ENCODE measurements at regions not wholly inside any gene's neighbourhood (a gene's known extent, or its start where the extent isn't known, plus 50 kb on each side); places are given as distances from the start of the nearest gene placed in this dataset.
A peak's percentile ranks its signal among the peaks of the same experiment; 100 is the strongest.

GRCh38 chr5:128762661-128763306, 202.5 kb upstream of the SLC27A6 start:
- intact Hi-C loops (cut with micrococcal nuclease): no loop called here
- no peaks in the 10 kb centered on the region for H3K27me3 Mint-ChIP-seq (ENCODE audit: low read depth)

GRCh38 chr5:128763321-128763720, 202.0 kb upstream of the SLC27A6 start:
- CTCF ChIA-PET: no interaction called here
- no peak for DNase-seq
- H3K27ac Mint-ChIP-seq: no peak overlapping the region
- no peaks in the 10 kb centered on the region for H3K36me3 Mint-ChIP-seq (ENCODE audit: low read depth)
- H3K4me1 Mint-ChIP-seq (ENCODE audit: low read depth): no peaks in the 10 kb centered on the region
- no peak overlapping the region for H3K4me3 Mint-ChIP-seq
- H3K9me3 Mint-ChIP-seq: no peaks in the 10 kb centered on the region
- intact Hi-C loops (cut with micrococcal nuclease): no loop called here
- H3K27me3 Mint-ChIP-seq (ENCODE audit: low read depth): no peaks in the 10 kb centered on the region

More at GRCh38 chr5:128762661-128763306, 202.5 kb upstream of the SLC27A6 start:
- Mint-ChIP-seq H3K4me1 (ENCODE audit: low read depth) (no peaks in the 10 kb centered on the region), H3K36me3 (ENCODE audit: low read depth) (no peaks in the 10 kb centered on the region), H3K4me3 (no peak overlapping the region), H3K9me3 (no peaks in the 10 kb centered on the region), H3K27ac (no peak overlapping the region)
- DNase-seq: no peak
- CTCF ChIA-PET: no interaction called here

GRCh38 chr5:128764601-128765310, 200.5 kb upstream of the SLC27A6 start:
- Mint-ChIP-seq H3K4me1 (ENCODE audit: low read depth) (no peaks in the 10 kb centered on the region), H3K27me3 (ENCODE audit: low read depth) (no peaks in the 10 kb centered on the region), H3K36me3 (ENCODE audit: low read depth) (no peaks in the 10 kb centered on the region), H3K9me3 (no peaks in the 10 kb centered on the region), H3K27ac (no peak overlapping the region), H3K4me3 (no peak overlapping the region)
- CTCF ChIA-PET: no interaction called here
- no peak for DNase-seq
- intact Hi-C loops (cut with micrococcal nuclease): no loop called here

- H3K27me3 Mint-ChIP-seq (ENCODE audit: low read depth): no peaks in the 10 kb centered on the region
- CTCF ChIA-PET: no interaction called here
- intact Hi-C loops (cut with micrococcal nuclease): no loop called here
- no peak for DNase-seq
- no peak overlapping the region for H3K4me3 Mint-ChIP-seq
- H3K36me3 Mint-ChIP-seq (ENCODE audit: low read depth): no peaks in the 10 kb centered on the region
- no peak overlapping the region for H3K27ac Mint-ChIP-seq
- no peaks in the 10 kb centered on the region for H3K9me3 Mint-ChIP-seq
- no peaks in the 10 kb centered on the region for H3K4me1 Mint-ChIP-seq (ENCODE audit: low read depth)
Observed at GRCh38 chr5:128765448-128766061, 199.7 kb upstream of the SLC27A6 start.

GRCh38 chr5:128766406-128766805, 198.9 kb upstream of the SLC27A6 start:
- intact Hi-C loops (cut with micrococcal nuclease): no loop called here
- Mint-ChIP-seq H3K4me3 (no peak overlapping the region), H3K9me3 (no peaks in the 10 kb centered on the region), H3K27me3 (ENCODE audit: low read depth) (peaks cover 4% of the 10 kb centered on the region), H3K4me1 (ENCODE audit: low read depth) (no peaks in the 10 kb centered on the region), H3K27ac (no peak overlapping the region), H3K36me3 (ENCODE audit: low read depth) (no peaks in the 10 kb centered on the region)
- CTCF ChIA-PET: no interaction called here
- DNase-seq: no peak

GRCh38 chr5:128770907-128771306, 194.4 kb upstream of the SLC27A6 start:
- Mint-ChIP-seq H3K4me3 (no peak overlapping the region), H3K9me3 (no peaks in the 10 kb centered on the region), H3K36me3 (ENCODE audit: low read depth) (no peaks in the 10 kb centered on the region), H3K27ac (no peak overlapping the region), H3K4me1 (ENCODE audit: low read depth) (no peaks in the 10 kb centered on the region), H3K27me3 (ENCODE audit: low read depth) (peaks cover 4% of the 10 kb centered on the region)
- CTCF ChIA-PET: no interaction called here
- intact Hi-C loops (cut with micrococcal nuclease): no loop called here
- no peak for DNase-seq

GRCh38 chr5:128772356-128772755, 192.9 kb upstream of the SLC27A6 start:
- CTCF ChIA-PET: no interaction called here
- no peak overlapping the region for H3K4me3 Mint-ChIP-seq
- no peaks in the 10 kb centered on the region for H3K9me3 Mint-ChIP-seq
- DNase-seq: no peak
- peaks cover 10% of the 10 kb centered on the region for H3K4me1 Mint-ChIP-seq (ENCODE audit: low read depth)
- intact Hi-C loops (cut with micrococcal nuclease): no loop called here
- H3K36me3 Mint-ChIP-seq (ENCODE audit: low read depth): no peaks in the 10 kb centered on the region
- peaks cover 4% of the 10 kb centered on the region for H3K27me3 Mint-ChIP-seq (ENCODE audit: low read depth)
- H3K27ac Mint-ChIP-seq: no peak overlapping the region

GRCh38 chr5:128773378-128773777, 191.9 kb upstream of the SLC27A6 start:
- no peak for DNase-seq

GRCh38 chr5:128774605-128775004, 190.7 kb upstream of the SLC27A6 start:
- H3K27ac Mint-ChIP-seq: no peak overlapping the region
- no peaks in the 10 kb centered on the region for H3K36me3 Mint-ChIP-seq (ENCODE audit: low read depth)
- CTCF ChIA-PET: no interaction called here
- DNase-seq: no peak
- peaks cover 15% of the 10 kb centered on the region for H3K4me1 Mint-ChIP-seq (ENCODE audit: low read depth)
- peaks cover 4% of the 10 kb centered on the region for H3K27me3 Mint-ChIP-seq (ENCODE audit: low read depth)
- H3K9me3 Mint-ChIP-seq: no peaks in the 10 kb centered on the region
- intact Hi-C loops (cut with micrococcal nuclease): no loop called here
- no peak overlapping the region for H3K4me3 Mint-ChIP-seq

More at GRCh38 chr5:128773378-128773777, 191.9 kb upstream of the SLC27A6 start:
- H3K36me3 Mint-ChIP-seq (ENCODE audit: low read depth): no peaks in the 10 kb centered on the region
- CTCF ChIA-PET: no interaction called here
- H3K27me3 Mint-ChIP-seq (ENCODE audit: low read depth): peaks cover 4% of the 10 kb centered on the region
- intact Hi-C loops (cut with micrococcal nuclease): no loop called here
- no peak overlapping the region for H3K4me3 Mint-ChIP-seq
- peaks cover 15% of the 10 kb centered on the region for H3K4me1 Mint-ChIP-seq (ENCODE audit: low read depth)
- no peaks in the 10 kb centered on the region for H3K9me3 Mint-ChIP-seq
- H3K27ac Mint-ChIP-seq: no peak overlapping the region

- H3K36me3 Mint-ChIP-seq (ENCODE audit: low read depth): no peaks in the 10 kb centered on the region
- CTCF ChIA-PET: no interaction called here
- DNase-seq: no peak
- H3K27me3 Mint-ChIP-seq (ENCODE audit: low read depth): peaks cover 4% of the 10 kb centered on the region
- H3K9me3 Mint-ChIP-seq: no peaks in the 10 kb centered on the region
- no peak overlapping the region for H3K4me3 Mint-ChIP-seq
- H3K4me1 Mint-ChIP-seq (ENCODE audit: low read depth): peaks cover 15% of the 10 kb centered on the region
- no peak overlapping the region for H3K27ac Mint-ChIP-seq
- intact Hi-C loops (cut with micrococcal nuclease): no loop called here
Observed at GRCh38 chr5:128775558-128775957, 189.7 kb upstream of the SLC27A6 start.

GRCh38 chr5:128777052-128777451, 188.2 kb upstream of the SLC27A6 start:
- no peak overlapping the region for H3K27ac Mint-ChIP-seq
- no peaks in the 10 kb centered on the region for H3K9me3 Mint-ChIP-seq
- peak; percentile 4 for DNase-seq
- no peaks in the 10 kb centered on the region for H3K27me3 Mint-ChIP-seq (ENCODE audit: low read depth)
- H3K4me1 Mint-ChIP-seq (ENCODE audit: low read depth): peaks cover 15% of the 10 kb centered on the region
- no peak overlapping the region for H3K4me3 Mint-ChIP-seq
- CTCF ChIA-PET: no interaction called here
- no peaks in the 10 kb centered on the region for H3K36me3 Mint-ChIP-seq (ENCODE audit: low read depth)
- intact Hi-C loops (cut with micrococcal nuclease): loop anchor here (1.0 kb wide), 1 partner anchor 317 kb away; the partner anchor contains the start of gene ISOC1

- DNase-seq: no peak
- Mint-ChIP-seq H3K27ac (peak overlapping the region; percentile 0), H3K36me3 (ENCODE audit: low read depth) (no peaks in the 10 kb centered on the region), H3K4me1 (ENCODE audit: low read depth) (peaks cover 15% of the 10 kb centered on the region), H3K9me3 (no peaks in the 10 kb centered on the region), H3K4me3 (no peak overlapping the region), H3K27me3 (ENCODE audit: low read depth) (no peaks in the 10 kb centered on the region)
- intact Hi-C loops (cut with micrococcal nuclease): no loop called here
- CTCF ChIA-PET: no interaction called here
Observed at GRCh38 chr5:128778474-128778873, 186.8 kb upstream of the SLC27A6 start.

GRCh38 chr5:128782446-128782845, 182.8 kb upstream of the SLC27A6 start:
- CTCF ChIA-PET: no interaction called here
- Mint-ChIP-seq H3K4me3 (no peak overlapping the region), H3K9me3 (no peaks in the 10 kb centered on the region), H3K27me3 (ENCODE audit: low read depth) (no peaks in the 10 kb centered on the region), H3K4me1 (ENCODE audit: low read depth) (peaks cover 4% of the 10 kb centered on the region), H3K27ac (no peak overlapping the region), H3K36me3 (ENCODE audit: low read depth) (no peaks in the 10 kb centered on the region)
- no peak for DNase-seq
- intact Hi-C loops (cut with micrococcal nuclease): no loop called here
